ENCODE measurements at regions not wholly inside any gene's neighbourhood (a gene's known extent, or its start where the extent isn't known, plus 50 kb on each side); places are given as distances from the start of the nearest gene placed in this dataset.

- Histone ChIP-seq H3K9me3 (no peaks in the 10 kb centered on the region), H3K27ac (no peak overlapping the region), H3K4me3 (no peak overlapping the region), H3K27me3 (no peaks in the 10 kb centered on the region), H3K4me1 (no peaks in the 10 kb centered on the region), H3K36me3 (no peaks in the 10 kb centered on the region)
- no peak for TF ChIP-seq CTCF (IDR thresholded peaks at IDR 0.05)
- no peak for DNase-seq
- no peak for ATAC-seq
- no peak for FAIRE-seq
- WGBS, 2 donors, result 39 to 40% methylated on average over 2 of the region's 2 CpGs
- intact Hi-C loops (cut with DNase I), result no loop called here
These were observed 273.3 kb upstream of the LCORL start for GRCh38 chr4:18294846-18295245.

GRCh38 chr4:18294021-18294420 lies 272.5 kb upstream of the LCORL start:
- Histone ChIP-seq H3K27me3 (no peaks in the 10 kb centered on the region), H3K27ac (no peak overlapping the region), H3K36me3 (no peaks in the 10 kb centered on the region), H3K4me1 (no peaks in the 10 kb centered on the region), H3K4me3 (no peak overlapping the region), H3K9me3 (no peaks in the 10 kb centered on the region)
- DNase-seq (no peak), ATAC-seq (no peak), FAIRE-seq (no peak)
- TF ChIP-seq CTCF (IDR thresholded peaks at IDR 0.05), result no peak
- whole genome bisulfite sequencing, 2 donors, result 51 to 67% methylated on average over 6 of the region's 6 CpGs
- intact Hi-C loops (cut with DNase I), result no loop called here

- WGBS, 2 donors, result 68 to 76% methylated on average over 6 of the region's 6 CpGs
- Histone ChIP-seq H3K9me3 (no peaks in the 10 kb centered on the region), H3K27ac (no peak overlapping the region), H3K27me3 (no peaks in the 10 kb centered on the region), H3K4me1 (no peaks in the 10 kb centered on the region), H3K36me3 (no peaks in the 10 kb centered on the region), H3K4me3 (no peak overlapping the region)
- FAIRE-seq (no peak), ATAC-seq (no peak), DNase-seq (no peak)
- intact Hi-C loops (cut with DNase I), result no loop called here
- TF ChIP-seq CTCF (IDR thresholded peaks at IDR 0.05), result no peak
These were observed 270.9 kb upstream of the LCORL start for GRCh38 chr4:18292411-18292810.

- ATAC-seq (no peak), FAIRE-seq (no peak), DNase-seq (no peak)
- TF ChIP-seq CTCF (IDR thresholded peaks at IDR 0.05), result no peak
- H3K9me3 ChIP-seq, result no peaks in the 10 kb centered on the region
- no peaks in the 10 kb centered on the region for H3K4me1 ChIP-seq
- 83 to 89% methylated on average over 2 of the region's 2 CpGs for WGBS, 2 donors
- H3K27me3 ChIP-seq, result no peaks in the 10 kb centered on the region
- intact Hi-C loops (cut with DNase I), result no loop called here
- no peaks in the 10 kb centered on the region for H3K36me3 ChIP-seq
- H3K4me3 ChIP-seq, result no peak overlapping the region
- H3K27ac ChIP-seq, result no peak overlapping the region
These were observed 270.4 kb upstream of the LCORL start for GRCh38 chr4:18291981-18292380.

- DNase-seq, result no peak
- no peak for FAIRE-seq
- TF ChIP-seq CTCF (IDR thresholded peaks at IDR 0.05), result no peak
These were observed 269.7 kb upstream of the LCORL start for GRCh38 chr4:18291256-18291655.

More at GRCh38 chr4:18291256-18291655, 269.7 kb upstream of the LCORL start:
- H3K36me3 ChIP-seq, result no peaks in the 10 kb centered on the region
- WGBS, 2 donors, result 42 to 74% methylated on average over 5 of the region's 5 CpGs
- H3K4me1 ChIP-seq, result no peaks in the 10 kb centered on the region
- H3K4me3 ChIP-seq, result no peak overlapping the region
- no peak overlapping the region for H3K27ac ChIP-seq
- intact Hi-C loops (cut with DNase I), result no loop called here
- peak in 2 of 4 donors; percentile 32 to 61 for ATAC-seq
- no peaks in the 10 kb centered on the region for H3K27me3 ChIP-seq
- H3K9me3 ChIP-seq, result no peaks in the 10 kb centered on the region
